ENCODE measurements at regions not wholly inside any gene's neighbourhood (a gene's known extent, or its start where the extent isn't known, plus 50 kb on each side); places are given as distances from the start of the nearest gene placed in this dataset.

DNA sequence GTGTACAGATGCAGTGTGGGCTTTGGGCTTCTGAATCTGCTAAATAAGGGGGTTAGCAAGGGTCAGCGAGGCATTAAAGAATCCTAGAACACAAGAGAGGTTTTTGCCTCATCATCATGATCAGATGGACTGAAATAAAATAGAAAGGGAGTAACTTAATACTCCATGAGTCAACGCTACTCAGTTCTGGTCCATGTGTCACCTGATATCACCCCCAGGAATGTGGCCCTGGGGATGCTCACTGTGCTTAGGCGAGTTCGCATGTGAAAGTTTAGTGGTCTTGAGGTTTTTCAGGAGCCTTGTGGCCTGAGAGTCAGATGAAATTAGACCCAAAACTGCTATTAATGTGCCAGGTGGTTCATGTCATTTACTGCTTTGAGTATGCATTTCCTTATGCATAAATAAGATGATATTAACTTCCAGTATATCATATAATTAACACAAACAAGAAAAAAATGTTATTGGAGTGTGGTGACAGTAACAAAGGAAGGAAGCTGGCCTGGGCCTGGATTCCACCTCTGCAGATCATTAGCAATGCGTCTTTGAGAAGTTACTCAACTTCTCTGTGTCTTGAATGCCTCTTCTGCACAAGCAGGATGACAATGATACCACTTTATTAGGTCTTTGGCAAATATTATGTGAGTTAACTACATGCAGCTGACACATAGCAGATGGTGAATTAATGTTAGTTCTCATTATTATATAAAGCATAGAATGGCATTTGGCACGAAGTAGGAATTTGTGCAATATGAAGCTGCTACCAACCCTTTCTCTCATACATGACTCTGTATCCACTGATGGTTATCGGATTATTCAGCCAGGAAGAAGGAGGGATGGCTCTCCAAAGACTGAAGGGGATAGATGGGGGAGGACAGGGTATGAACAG is 1272.6 kb downstream of the AACS start:
- no peak for TF ChIP-seq CTCF (IDR thresholded peaks at IDR 0.05; ENCODE audit: insufficient read depth, low read length)
- TF ChIP-seq REST (IDR thresholded peaks at IDR 0.05; ENCODE audit: insufficient replicate concordance, low read depth), result no peak
- TF ChIP-seq POLR2AphosphoS5 (IDR thresholded peaks at IDR 0.05; ENCODE audit: low read depth), result no peak
- TF ChIP-seq GABPA (IDR thresholded peaks at IDR 0.05; ENCODE audit: low read depth), result no peak

Measured in HL-60 (cell line).